Gastroesophageal sphincter (tissue), 4 donors: ENCODE measurements at regions not wholly inside any gene's neighbourhood (a gene's known extent, or its start where the extent isn't known, plus 50 kb on each side); places are given as distances from the start of the nearest gene placed in this dataset.

Experiments used
- ATAC-seq: fragments of 150-250 bp; one replicate; pipeline ENCODE4 v1.9.1; 2016; ENCODE audit warnings: mild to moderate bottlenecking, moderate library complexity
- H3K27ac ChIP-seq, 4 donors: fragments of 200-600 bp; sonication (generic) in 3 of 4; 1 replicate in 3 of 4; 2 replicates in 1 of 4; pipeline ENCODE4 v1.5.1; 2016 to 2019
- H3K27me3 ChIP-seq: fragments of 200-600 bp; sonication (generic); one replicate; pipeline ENCODE4 v1.5.1; 2019
- H3K36me3 ChIP-seq, 2 donors: fragments of 200-600 bp; sonication (generic); one replicate each; pipeline ENCODE4 v1.5.1; 2019; ENCODE audit warnings: control low read depth in 1 of 2
- H3K4me1 ChIP-seq, 3 donors: fragments of 200-600 bp; sonication (generic); 1 replicate in 2 of 3; 2 replicates in 1 of 3; pipeline ENCODE4 v1.5.1; 2016 to 2019; ENCODE audit warnings: control low read depth in 2 of 3
- H3K4me3 ChIP-seq, 2 donors: fragments of 200-600 bp; sonication (generic); one replicate each; pipeline ENCODE4 v1.5.1; 2019; ENCODE audit warnings: mild to moderate bottlenecking in 1 of 2, moderate library complexity in 1 of 2
- H3K9me3 ChIP-seq, 3 donors: fragments of 200-600 bp; sonication (generic); one replicate each; pipeline ENCODE4 v1.5.1; 2017 to 2019; ENCODE audit warnings: control low read depth in 2 of 3
- EP300 ChIP-seq: sonication (generic); formaldehyde crosslinking; IDR thresholded peaks from one replicate; pipeline ENCODE4 v1.6.1; 2017; ENCODE audit warnings: antibody characterized with exemption, mild to moderate bottlenecking
- POLR2A ChIP-seq, 2 donors: fragments of 450-650 bp; IDR thresholded peaks; one replicate each; pipeline ENCODE4 v1.6.1; 2017; ENCODE audit warnings: antibody characterized with exemption in 2 of 2, mild to moderate bottlenecking in 2 of 2, moderate library complexity in 1 of 2
- POLR2AphosphoS5 ChIP-seq: sonication (generic); formaldehyde crosslinking; IDR thresholded peaks from one replicate; pipeline ENCODE4 v1.6.1; 2017; ENCODE audit warnings: antibody characterized with exemption
- WGBS, 2 donors: methylation state at CpG; one replicate each; pipeline ENCODE4 v1.1.5; 2018; ENCODE audit warnings: low coverage in 1 of 2; 5-methylcytosine and 5-hydroxymethylcytosine counted together
- TF ChIP-seq, protein P1 (sequence below), 4 experiments: fragments of 200-600 bp in 2 of 4; fragments of 450-650 bp in 2 of 4; sonication (generic) in 1 of 4; IDR thresholded peaks; one replicate each; pipeline ENCODE4 v1.5.1; 2017 to 2019; ENCODE audit warnings: antibody characterized with exemption in 4 of 4, mild to moderate bottlenecking in 2 of 4, moderate library complexity in 2 of 4

DNA sequence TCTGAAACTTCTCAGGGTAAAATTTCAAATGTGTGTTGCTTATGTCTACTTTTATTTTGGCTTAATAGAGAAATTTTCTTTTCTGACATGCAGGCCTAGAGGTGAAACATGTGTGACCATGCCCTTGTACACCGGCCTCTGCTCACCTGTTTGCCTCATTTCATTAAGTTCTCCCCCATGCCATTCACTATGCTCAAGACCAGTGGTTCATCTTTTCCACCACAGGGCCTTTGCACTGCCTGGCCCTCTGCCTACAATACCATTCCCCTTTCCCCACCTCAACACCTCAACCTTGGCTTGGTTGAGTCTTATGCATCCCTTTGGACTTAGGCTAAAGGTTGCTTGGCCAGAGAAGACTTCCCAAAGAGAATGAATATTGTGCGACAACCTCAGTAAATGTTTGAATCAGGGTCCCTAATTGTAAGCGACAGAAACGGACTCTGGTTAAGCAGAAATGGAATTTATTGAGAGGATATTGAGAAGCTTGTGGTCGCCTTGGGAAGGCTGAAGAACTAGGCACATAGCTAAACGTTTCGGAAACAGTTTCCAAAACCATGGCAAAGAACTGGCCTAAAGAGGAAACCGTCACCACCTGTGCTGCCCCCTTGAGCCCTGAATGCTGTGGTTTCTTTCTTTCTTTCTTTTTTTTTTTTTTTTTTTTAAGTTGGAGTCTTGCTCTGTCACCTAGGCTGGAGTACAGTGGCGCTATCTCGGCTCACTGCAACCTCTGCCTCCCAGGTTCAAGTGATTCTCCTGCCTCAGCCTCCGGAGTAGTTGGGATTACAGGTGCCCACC lies 152.2 kb downstream of the SOX4 start:
- Histone ChIP-seq H3K9me3 (no peaks in the 10 kb centered on the region), H3K27me3 (no peaks in the 10 kb centered on the region), H3K36me3 (no peaks in the 10 kb centered on the region), H3K27ac (no peak overlapping the region), H3K4me3 (no peak overlapping the region), H3K4me1 (peaks cover 7 to 58% (median 11%) of the 10 kb centered on the region in 3 donors)
- no peak for ATAC-seq
- TF ChIP-seq POLR2A (IDR thresholded peaks at IDR 0.05) (no peak), POLR2AphosphoS5 (no peak), EP300 (no peak)
- TF ChIP-seq, protein P1, sequence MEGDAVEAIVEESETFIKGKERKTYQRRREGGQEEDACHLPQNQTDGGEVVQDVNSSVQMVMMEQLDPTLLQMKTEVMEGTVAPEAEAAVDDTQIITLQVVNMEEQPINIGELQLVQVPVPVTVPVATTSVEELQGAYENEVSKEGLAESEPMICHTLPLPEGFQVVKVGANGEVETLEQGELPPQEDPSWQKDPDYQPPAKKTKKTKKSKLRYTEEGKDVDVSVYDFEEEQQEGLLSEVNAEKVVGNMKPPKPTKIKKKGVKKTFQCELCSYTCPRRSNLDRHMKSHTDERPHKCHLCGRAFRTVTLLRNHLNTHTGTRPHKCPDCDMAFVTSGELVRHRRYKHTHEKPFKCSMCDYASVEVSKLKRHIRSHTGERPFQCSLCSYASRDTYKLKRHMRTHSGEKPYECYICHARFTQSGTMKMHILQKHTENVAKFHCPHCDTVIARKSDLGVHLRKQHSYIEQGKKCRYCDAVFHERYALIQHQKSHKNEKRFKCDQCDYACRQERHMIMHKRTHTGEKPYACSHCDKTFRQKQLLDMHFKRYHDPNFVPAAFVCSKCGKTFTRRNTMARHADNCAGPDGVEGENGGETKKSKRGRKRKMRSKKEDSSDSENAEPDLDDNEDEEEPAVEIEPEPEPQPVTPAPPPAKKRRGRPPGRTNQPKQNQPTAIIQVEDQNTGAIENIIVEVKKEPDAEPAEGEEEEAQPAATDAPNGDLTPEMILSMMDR (IDR thresholded peaks at IDR 0.05), result no peak
- WGBS, 2 donors, result 88 to 90% methylated on average over 9 to 10 of the region's 11 CpGs

- H3K27me3 ChIP-seq, result no peaks in the 10 kb centered on the region
- 60 to 65% methylated on average over 4 of the region's 4 CpGs for WGBS, 2 donors
- no peaks in the 10 kb centered on the region for H3K9me3 ChIP-seq
- TF ChIP-seq, protein P1 (IDR thresholded peaks at IDR 0.05), result no peak
- no peak for TF ChIP-seq POLR2A (IDR thresholded peaks at IDR 0.05)
- no peak for TF ChIP-seq POLR2AphosphoS5
- no peak for TF ChIP-seq EP300
- H3K4me1 ChIP-seq, result peaks cover under 1 to 55% (median 1%) of the 10 kb centered on the region in 3 donors
- no peaks in the 10 kb centered on the region for H3K36me3 ChIP-seq
- ATAC-seq, result no peak
- H3K27ac ChIP-seq, result no peak overlapping the region
- no peak overlapping the region for H3K4me3 ChIP-seq
Observed at GRCh38 chr6:21747441-21747840, 153.9 kb downstream of the SOX4 start.

DNA sequence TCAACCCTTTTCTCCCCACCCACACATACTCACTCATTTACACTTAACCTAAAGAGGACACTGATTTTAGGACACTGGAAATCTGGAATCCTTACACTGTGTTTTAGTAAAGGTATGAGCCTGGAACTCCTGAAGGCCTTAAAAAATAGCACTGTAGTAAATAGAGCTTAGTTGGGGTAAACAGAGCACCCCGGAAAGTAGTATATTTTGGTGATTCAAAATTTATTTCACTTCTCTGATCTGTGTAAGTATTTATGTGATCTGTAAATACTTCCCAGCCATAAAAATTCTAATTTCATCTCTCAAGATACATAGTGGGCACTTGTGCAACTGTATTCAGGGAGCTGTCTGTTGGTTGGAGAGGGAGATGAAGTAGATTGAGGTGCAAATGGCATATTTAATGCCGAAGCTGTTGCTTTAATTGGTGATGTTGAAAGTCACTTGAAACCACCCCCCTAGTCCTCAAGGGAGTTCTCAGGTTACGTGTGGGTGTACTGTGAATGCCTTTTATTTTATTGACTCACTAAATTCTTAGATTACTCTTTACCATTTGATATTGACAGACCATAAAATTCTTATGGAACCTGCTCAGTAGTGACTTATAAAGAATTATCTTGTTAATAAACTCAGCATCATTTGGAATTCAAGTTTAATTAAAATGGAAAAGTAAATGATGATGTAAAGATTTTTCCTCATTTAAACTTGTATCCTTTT lies 154.9 kb downstream of the SOX4 start:
- H3K4me1 ChIP-seq, result peaks cover 0 to 59% (median 1%) of the 10 kb centered on the region in 3 donors
- H3K27ac ChIP-seq, result peak overlapping the region in 1 of 4 donors; percentile 15
- no peak for TF ChIP-seq POLR2A (IDR thresholded peaks at IDR 0.05)
- no peaks in the 10 kb centered on the region for H3K9me3 ChIP-seq
- H3K36me3 ChIP-seq, result no peaks in the 10 kb centered on the region
- H3K4me3 ChIP-seq, result no peak overlapping the region
- WGBS, 2 donors, result 29 to 64% methylated on average over 3 of the region's 3 CpGs
- H3K27me3 ChIP-seq, result no peaks in the 10 kb centered on the region
- no peak for ATAC-seq

GRCh38 chr6:21749754-21750153 lies 156.2 kb downstream of the SOX4 start:
- Histone ChIP-seq H3K4me3 (no peak overlapping the region), H3K4me1 (peaks cover 4 to 63% (median 5%) of the 10 kb centered on the region in 3 donors), H3K36me3 (no peaks in the 10 kb centered on the region), H3K27ac (peak overlapping the region in 1 of 4 donors; percentile 29), H3K9me3 (no peaks in the 10 kb centered on the region), H3K27me3 (no peaks in the 10 kb centered on the region)
- no peak for ATAC-seq
- WGBS, 2 donors, result 78 to 100% methylated on average over 1 to 2 of the region's 2 CpGs
- TF ChIP-seq POLR2AphosphoS5 (no peak), POLR2A (IDR thresholded peaks at IDR 0.05) (no peak), EP300 (no peak)
- TF ChIP-seq, protein P1 (IDR thresholded peaks at IDR 0.05), result no peak

GRCh38 chr6:21750575-21750974 lies 157.0 kb downstream of the SOX4 start:
- H3K36me3 ChIP-seq, result no peaks in the 10 kb centered on the region
- H3K27me3 ChIP-seq, result no peaks in the 10 kb centered on the region
- no peak overlapping the region for H3K4me3 ChIP-seq
- no peaks in the 10 kb centered on the region for H3K9me3 ChIP-seq
- TF ChIP-seq POLR2A (IDR thresholded peaks at IDR 0.05) (no peak), POLR2AphosphoS5 (no peak), EP300 (no peak)
- TF ChIP-seq, protein P1 (IDR thresholded peaks at IDR 0.05), result no peak
- WGBS, 2 donors, result 50 to 73% methylated on average over 1 of the region's 1 CpG
- no peak for ATAC-seq
- no peak overlapping the region for H3K27ac ChIP-seq
- H3K4me1 ChIP-seq, result peaks cover 4 to 70% (median 5%) of the 10 kb centered on the region in 3 donors
